ENCODE measurements at regions not wholly inside any gene's neighbourhood (a gene's known extent, or its start where the extent isn't known, plus 50 kb on each side); places are given as distances from the start of the nearest gene placed in this dataset.
A peak's percentile ranks its signal among the peaks of the same experiment; 100 is the strongest.

DNA sequence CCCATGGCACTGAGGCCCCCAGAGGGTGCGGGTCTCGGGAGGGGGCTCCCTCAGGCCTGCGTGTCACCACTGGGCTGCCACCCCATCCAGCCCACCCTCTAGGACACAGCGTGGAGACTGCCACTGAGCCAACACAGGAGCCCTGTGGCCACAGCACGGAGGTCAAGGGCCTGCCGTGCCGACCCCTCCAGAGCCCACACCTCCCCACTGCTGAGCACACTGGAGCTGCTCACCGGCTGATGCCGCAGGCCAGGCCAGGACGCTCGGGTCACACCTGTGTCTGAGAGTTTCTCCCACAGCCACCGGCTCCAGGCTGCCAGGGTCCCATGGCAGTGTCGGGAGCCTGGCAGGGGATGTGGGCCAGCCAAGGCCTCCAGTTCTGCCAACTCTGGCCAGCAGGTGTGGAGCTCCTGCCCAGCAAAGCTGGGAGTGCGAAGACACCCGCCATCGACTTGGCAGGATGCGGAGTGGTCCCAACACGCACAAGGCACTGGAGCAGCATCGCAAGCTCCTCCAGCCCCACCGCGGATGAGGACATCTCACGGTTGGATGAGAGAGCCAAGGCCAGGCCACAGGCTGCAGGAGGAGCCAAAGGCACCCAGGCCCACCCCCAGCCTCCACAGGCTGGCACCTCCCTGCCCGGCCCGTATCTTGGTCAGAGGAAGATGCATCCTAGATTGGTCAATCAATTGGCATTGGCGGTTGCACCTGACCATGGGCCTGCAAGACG is 187.1 kb downstream of the BRD1 start:
- DNase-seq (ENCODE audit: low spot score), result no peak

- DNase-seq (ENCODE audit: low spot score), result no peak
These were observed 187.7 kb downstream of the BRD1 start for GRCh38 chr22:49639956-49640355.

DNA sequence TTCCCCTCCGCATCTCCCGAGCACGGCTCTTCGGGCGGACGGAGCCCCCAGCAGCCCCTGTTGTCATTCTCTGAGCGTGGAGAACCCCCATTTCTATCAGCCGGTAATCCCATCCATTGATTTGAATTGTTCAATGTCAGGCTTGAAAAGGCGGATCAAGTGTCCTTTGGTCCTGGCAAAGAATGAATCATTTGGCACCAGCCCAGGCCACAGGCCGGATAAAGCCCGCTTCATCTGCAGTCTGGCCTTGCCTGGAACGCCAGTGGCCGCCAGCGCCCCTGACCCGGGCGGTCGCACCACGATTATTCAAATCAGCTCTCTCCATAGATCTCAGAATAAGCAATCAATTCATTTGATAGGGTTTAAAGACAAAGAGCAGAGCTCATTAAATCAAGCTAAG is 188.9 kb downstream of the BRD1 start:
- DNase-seq (ENCODE audit: low spot score), result no peak

DNA sequence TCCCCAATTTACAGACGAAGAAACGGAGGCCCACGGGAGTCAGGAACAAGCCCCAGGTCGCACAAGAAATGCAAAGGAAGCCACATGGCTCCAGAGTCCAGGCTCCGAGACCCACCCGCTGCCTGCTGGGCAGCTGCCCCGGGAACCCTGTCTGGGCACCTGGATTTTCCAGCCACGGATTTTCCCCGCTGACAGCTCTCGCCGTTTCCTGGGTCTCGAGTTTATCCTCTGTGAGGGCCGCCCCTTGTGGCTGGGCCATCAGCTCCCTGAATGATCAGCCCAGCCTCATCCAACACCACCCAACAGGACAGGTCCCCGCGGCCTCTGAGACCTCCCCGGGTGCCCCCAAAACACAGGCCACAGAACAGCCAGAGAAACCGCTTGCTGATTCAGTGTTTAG is 189.7 kb downstream of the BRD1 start:
- no peak for DNase-seq (ENCODE audit: low spot score)

- DNase-seq (ENCODE audit: low spot score), result no peak
These were observed 190.4 kb downstream of the BRD1 start for GRCh38 chr22:49637255-49637760.

DNA sequence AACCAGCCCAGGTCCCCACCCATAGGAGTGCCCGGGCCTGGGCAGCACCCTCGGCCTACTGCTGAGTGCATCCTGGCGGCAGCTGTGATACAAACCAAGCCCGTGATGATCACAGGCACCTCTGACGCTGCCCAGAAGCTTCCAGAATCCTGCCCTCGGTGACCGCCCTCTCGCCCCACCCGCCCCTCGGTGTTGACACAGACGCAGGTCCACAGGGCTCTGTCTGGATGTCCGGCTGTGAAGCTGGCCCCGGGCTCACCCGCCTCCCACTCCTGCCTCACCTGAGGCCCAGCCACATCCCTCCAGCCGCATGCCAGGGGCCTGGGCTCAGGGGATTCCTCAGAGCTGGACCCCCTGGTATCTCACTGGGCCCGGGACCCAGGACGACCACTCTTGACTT is 191.0 kb downstream of the BRD1 start:
- no peak for DNase-seq (ENCODE audit: low spot score)

DNA sequence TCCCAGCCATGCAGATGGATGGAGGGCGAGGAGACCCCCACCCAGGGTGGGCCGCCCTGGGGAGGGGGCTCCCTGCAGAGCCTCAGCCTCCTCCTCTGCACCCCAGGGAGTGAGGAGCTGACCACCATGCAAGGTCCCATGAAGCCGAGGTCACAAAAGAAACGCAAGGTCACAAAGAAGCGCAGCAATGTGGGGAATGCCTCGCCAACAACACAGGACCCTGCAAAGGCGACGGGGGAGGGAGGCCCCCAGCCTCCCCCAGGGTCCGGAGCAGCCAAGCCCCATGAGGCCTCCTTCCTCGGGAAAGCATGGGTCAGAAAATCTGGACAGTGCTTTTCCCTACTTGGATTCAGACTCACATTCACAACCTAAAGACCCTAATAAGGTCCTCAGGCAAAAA is 191.5 kb downstream of the BRD1 start:
- DNase-seq (ENCODE audit: low spot score), result no peak

DNA sequence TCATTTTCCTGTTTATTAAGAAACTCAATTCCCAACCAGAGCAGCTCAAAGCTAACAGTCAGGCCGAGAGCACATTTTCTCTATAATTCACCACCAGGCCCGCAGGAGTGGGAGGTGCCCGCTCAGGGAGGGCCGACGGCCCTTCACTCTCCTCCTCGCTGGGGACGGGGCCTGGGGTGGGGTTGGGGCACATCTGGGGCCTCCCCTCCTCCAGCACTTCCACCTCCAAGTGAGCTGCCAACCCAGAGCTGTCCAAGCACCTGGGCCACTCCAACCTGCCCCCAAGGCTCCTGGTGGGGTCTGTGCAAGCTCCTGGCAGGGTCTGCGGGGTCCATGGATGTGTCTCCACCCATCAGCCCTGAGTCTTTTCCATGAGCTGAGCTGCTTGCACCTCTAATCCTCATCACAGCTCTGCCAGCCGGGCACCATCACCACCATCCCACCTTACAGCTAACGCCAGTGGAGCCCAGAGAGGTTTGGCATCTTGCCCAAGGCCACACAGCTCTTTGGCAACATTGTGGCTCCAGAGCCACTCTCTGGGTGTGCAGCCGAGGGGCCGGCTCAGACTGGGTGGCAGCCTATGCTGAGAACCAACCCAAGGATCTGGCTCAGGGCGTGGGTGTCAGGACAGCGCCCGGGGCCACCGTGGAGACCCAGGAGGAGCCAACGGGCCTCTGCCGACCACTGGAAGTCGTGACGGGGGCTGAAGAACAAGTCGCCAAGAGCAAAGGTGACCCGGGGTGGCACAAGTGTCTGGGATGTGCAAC is 193.5 kb downstream of the BRD1 start:
- no peak for DNase-seq (ENCODE audit: low spot score)

- no peak for DNase-seq (ENCODE audit: low spot score)
These were observed 194.7 kb downstream of the BRD1 start for GRCh38 chr22:49633010-49633324.

DNA sequence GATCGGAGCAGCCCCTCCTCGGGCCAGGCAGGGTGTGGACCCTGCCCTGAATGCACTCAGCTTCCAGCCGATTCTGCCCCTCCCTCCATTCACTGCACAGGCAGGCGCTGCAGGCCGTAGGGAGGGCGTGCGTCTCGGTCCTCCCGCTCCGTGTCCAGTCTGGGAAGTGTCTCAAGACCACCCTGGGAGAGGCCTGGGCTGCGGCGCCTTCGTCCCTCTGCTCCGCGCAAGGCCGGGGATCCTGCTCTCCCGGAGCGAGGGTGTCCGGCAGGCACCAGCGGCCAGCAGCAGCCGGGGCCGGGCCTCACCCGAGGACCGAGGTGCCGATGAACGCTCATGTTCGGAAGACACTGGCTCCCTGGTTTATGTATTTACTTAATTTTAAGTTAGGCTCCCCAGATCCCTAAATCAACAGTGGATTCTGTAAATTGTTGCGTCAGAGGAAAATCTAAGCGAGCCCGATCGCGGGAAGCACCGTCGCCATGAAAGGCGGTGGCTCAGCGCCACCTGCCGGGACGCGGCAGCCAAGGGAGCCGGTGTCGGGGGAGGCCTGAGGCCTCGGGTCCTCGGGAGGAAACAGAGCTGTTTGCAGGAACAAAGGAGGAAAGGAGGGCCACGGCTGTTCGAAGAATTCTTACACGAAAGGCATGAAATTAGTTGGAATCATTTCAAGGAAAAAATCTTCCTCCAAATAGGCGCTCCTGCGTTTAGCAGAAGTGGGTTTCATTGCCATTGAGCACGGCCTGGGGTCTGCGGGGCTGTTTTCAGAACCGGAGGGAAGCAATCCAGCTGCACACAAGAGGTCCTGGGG is 195.3 kb downstream of the BRD1 start:
- DNase-seq (ENCODE audit: low spot score), result peak; percentile 86

- no peak for DNase-seq (ENCODE audit: low spot score)
These were observed 197.2 kb downstream of the BRD1 start for GRCh38 chr22:49630448-49630946.

DNA sequence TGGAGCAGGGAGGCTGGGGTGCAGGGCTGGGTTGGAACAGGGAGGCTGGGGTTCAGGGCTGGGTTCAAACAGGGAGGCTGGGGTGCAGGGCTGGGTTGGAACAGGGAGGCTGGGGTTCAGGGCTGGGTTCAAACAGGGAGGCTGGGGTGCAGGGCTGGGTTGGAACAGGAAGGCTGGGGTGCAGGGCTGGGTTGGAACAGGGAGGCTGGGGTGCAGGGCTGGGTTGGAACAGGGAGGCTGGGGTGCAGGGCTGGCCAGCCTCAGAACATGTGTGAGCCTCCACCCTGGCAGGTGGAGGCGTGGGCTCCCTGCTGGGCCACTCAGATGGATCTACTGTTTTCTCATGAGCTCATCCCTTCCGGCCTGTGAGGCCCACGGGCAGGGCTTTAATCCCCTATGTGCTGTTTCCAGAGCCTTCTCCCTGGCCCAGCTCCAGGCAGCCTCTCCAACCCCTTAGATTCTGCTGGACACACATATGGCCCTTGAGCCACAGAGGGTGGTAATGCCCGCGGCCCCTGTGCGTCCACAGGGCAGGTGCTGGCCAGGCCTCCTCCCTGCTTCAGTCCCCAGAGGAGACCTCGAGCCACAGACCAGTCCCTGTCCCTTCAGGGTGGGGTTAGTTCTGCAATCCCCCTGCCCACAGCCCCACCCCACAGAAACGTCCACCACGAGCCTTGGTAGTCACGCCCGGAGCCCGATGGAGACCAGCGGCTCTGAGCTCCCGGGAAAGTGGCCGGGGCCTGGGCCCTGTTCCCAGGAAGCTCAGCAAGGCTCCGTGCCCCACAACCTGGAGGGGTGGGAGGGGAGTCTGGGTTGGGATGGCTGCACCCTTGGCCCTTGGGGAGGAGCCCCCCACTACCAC is 197.9 kb downstream of the BRD1 start:
- no peak for DNase-seq (ENCODE audit: low spot score)

- no peak for DNase-seq (ENCODE audit: low spot score)
These were observed 198.5 kb downstream of the BRD1 start for GRCh38 chr22:49629261-49629570.

GRCh38 chr22:49628391-49629260 is 199.0 kb downstream of the BRD1 start:
- DNase-seq (ENCODE audit: low spot score), result no peak

- DNase-seq (ENCODE audit: low spot score), result no peak
These were observed 200.2 kb downstream of the BRD1 start for GRCh38 chr22:49627217-49628181.

- no peak for DNase-seq (ENCODE audit: low spot score)
These were observed 201.1 kb downstream of the BRD1 start for GRCh38 chr22:49626361-49627216.

DNA sequence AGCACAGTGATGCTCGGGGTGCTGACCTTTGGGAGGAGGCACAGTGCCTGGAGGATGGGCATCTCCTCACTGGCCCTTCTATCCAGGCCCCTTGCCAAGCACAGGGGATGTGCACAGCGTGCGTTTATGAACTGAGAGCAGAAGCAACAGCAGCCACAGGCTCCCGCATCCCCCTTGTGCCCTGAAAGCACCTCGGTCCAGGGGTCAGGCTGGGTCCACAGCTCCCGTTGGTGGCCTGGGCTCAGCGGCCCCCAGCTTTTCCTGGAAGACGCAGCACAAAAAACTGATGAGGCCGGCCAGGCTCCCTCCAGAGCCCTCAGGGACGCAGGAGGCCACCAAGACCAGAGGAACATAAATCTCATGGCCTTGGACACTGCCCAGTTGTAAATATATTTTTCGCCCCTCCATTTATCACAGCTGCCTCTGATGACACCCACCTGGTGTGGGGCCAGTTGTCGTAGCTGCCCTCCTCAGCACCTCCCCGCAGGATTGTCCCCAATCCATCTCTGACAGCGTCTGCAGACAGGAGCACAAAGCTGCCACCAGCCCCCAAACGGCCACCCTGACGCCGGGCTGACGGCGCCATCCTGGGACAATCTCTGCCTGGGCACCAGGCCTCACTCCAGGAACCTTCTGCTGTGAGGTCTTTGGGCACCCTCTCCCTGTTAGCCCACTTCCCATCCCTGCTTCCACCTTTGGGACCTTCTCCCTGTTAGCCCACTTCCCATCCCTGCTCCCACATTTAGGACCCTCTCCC is 203.1 kb downstream of the BRD1 start:
- DNase-seq (ENCODE audit: low spot score), result no peak

- no peak for DNase-seq (ENCODE audit: low spot score)
These were observed 204.0 kb downstream of the BRD1 start for GRCh38 chr22:49623715-49624114.

Data from AG08395 (cell line).